ENCODE measurements at regions not wholly inside any gene's neighbourhood (a gene's known extent, or its start where the extent isn't known, plus 50 kb on each side); places are given as distances from the start of the nearest gene placed in this dataset.

DNA sequence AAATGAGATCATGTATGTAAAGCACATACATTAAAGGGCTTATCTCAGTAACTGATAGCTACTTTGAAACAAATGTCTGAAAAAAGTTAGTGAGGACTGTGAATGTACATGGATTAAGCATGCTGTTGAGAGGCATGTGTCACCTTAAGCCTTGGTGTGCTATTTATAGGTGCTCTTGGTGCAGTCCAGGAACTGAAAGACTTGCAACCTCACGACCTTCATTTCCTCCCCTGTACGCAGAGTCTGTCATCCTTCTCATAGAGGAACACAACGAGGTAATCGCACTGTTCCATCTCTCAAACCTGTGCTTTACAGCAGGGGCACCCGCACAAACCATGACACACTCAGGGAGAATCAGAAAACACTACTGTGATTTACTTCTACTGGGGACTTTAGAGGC is 65.6 kb downstream of the UFM1 start:
- DNase-seq: no peak
- H3K9me3 ChIP-seq: no peaks in the 10 kb centered on the region
- no peaks in the 10 kb centered on the region for H3K4me1 ChIP-seq
- H3K27ac ChIP-seq: no peak overlapping the region
- intact Hi-C loops (cut with DNase I): no loop called here
- no peak overlapping the region for H3K4me3 ChIP-seq
- H3K9ac ChIP-seq (ENCODE audit: low read depth in 2 of 2, low read length in 2 of 2): no peak overlapping the region
- no peaks in the 10 kb centered on the region for H3K27me3 ChIP-seq
- no peaks in the 10 kb centered on the region for H3K36me3 ChIP-seq
- no peak for TF ChIP-seq CTCF (IDR thresholded peaks at IDR 0.05)

GRCh38 chr13:38417241-38417640 is 67.6 kb downstream of the UFM1 start:
- no peak overlapping the region for H3K4me3 ChIP-seq
- intact Hi-C loops (cut with DNase I): no loop called here

DNA sequence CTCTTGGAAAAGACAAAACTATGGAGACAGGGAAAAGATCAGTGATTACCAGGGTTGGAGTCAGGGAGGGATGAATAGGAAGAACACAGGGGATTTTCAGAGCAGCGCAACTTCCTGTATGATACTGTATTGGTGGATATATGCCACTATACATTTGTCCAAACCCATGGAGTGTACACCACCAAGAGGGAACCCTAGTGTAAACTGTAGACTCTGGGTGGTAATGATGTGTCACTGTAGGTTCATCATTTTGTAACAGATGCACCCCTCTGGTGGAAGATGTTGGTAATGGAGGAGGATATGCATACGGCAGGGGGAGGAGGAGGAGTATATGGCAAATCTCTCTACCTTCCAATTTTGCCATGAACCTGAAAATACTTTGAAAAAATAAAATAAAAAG is 68.1 kb downstream of the UFM1 start:
- TF ChIP-seq CTCF (IDR thresholded peaks at IDR 0.05): no peak
- Histone ChIP-seq H3K36me3 (no peaks in the 10 kb centered on the region), H3K4me1 (no peaks in the 10 kb centered on the region), H3K4me3 (no peak overlapping the region), H3K9me3 (no peaks in the 10 kb centered on the region), H3K27me3 (no peaks in the 10 kb centered on the region), H3K27ac (no peak overlapping the region), H3K9ac (ENCODE audit: low read depth in 2 of 2, low read length in 2 of 2) (no peak overlapping the region)
- intact Hi-C loops (cut with DNase I): no loop called here
- no peak for DNase-seq

More at GRCh38 chr13:38417241-38417640, 67.6 kb downstream of the UFM1 start:
- H3K27ac ChIP-seq: no peak overlapping the region
- no peaks in the 10 kb centered on the region for H3K4me1 ChIP-seq
- no peaks in the 10 kb centered on the region for H3K27me3 ChIP-seq
- no peak for TF ChIP-seq CTCF (IDR thresholded peaks at IDR 0.05)
- H3K9ac ChIP-seq (ENCODE audit: low read depth in 2 of 2, low read length in 2 of 2): no peak overlapping the region
- no peaks in the 10 kb centered on the region for H3K9me3 ChIP-seq
- DNase-seq: no peak
- H3K36me3 ChIP-seq: no peaks in the 10 kb centered on the region

GRCh38 chr13:38418286-38418685 is 68.6 kb downstream of the UFM1 start:
- H3K4me1 ChIP-seq: no peaks in the 10 kb centered on the region
- H3K9ac ChIP-seq (ENCODE audit: low read depth in 2 of 2, low read length in 2 of 2): no peak overlapping the region
- H3K9me3 ChIP-seq: no peaks in the 10 kb centered on the region
- no peak overlapping the region for H3K4me3 ChIP-seq
- intact Hi-C loops (cut with DNase I): no loop called here
- TF ChIP-seq CTCF (IDR thresholded peaks at IDR 0.05): no peak
- no peaks in the 10 kb centered on the region for H3K27me3 ChIP-seq
- H3K27ac ChIP-seq: no peak overlapping the region
- H3K36me3 ChIP-seq: no peaks in the 10 kb centered on the region
- no peak for DNase-seq

DNA sequence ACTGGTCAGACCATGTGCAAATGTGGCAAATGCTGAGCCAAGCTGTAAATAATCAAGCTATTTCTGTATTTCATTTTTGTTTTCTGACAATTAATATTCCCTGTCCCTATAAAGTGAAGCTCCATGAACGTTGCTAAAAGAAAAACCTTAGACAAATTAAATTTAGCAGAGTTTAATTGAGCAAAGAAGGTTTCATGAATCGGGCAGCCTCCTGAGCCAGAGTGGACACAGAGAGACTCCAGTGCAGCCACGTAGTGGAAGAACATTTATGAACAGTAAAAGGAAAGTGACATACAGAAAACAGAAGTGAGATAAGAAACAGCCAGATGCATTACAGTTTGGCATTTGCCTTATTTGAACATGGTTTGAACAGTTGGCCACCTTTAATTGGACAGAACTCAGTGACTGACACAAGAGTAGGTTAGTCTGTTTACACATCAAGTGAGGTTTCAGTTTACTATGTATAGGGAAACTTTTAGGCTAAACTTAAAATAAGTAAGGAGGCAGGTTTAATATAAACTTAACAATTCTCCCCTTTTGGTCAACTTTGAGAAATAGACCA is 69.7 kb downstream of the UFM1 start:
- intact Hi-C loops (cut with DNase I): no loop called here
- H3K9me3 ChIP-seq: no peaks in the 10 kb centered on the region
- no peak for TF ChIP-seq CTCF (IDR thresholded peaks at IDR 0.05)
- H3K27ac ChIP-seq: no peak overlapping the region
- H3K4me1 ChIP-seq: no peaks in the 10 kb centered on the region
- no peak overlapping the region for H3K4me3 ChIP-seq
- no peaks in the 10 kb centered on the region for H3K27me3 ChIP-seq
- no peak overlapping the region for H3K9ac ChIP-seq (ENCODE audit: low read depth in 2 of 2, low read length in 2 of 2)
- no peaks in the 10 kb centered on the region for H3K36me3 ChIP-seq
- DNase-seq: no peak

Measured in colonic mucosa (tissue), 4 donors.